Thyroid gland (tissue), 4 donors: ENCODE measurements at regions not wholly inside any gene's neighbourhood (a gene's known extent, or its start where the extent isn't known, plus 50 kb on each side); places are given as distances from the start of the nearest gene placed in this dataset.

Source experiments
- DNase-seq, 2 donors: peaks; one replicate each; pipeline ENCODE4 v3.0.0-alpha.2; 2019
- H3K27ac ChIP-seq, 3 donors: fragments of 200-600 bp; sonication (generic); 1 replicate in 2 of 3; 2 replicates in 1 of 3; pipeline ENCODE4 v1.5.1; 2016 to 2019; ENCODE audit warnings: mild to moderate bottlenecking in 1 of 3, moderate library complexity in 1 of 3
- H3K27me3 ChIP-seq: fragments of 200-600 bp; sonication (generic); one replicate; pipeline ENCODE4 v1.5.1; 2019
- H3K36me3 ChIP-seq, 2 donors: fragments of 200-600 bp; sonication (generic); one replicate each; pipeline ENCODE4 v1.5.1; 2016 to 2019
- H3K4me1 ChIP-seq, 2 donors: fragments of 200-600 bp; sonication (generic); one replicate each; pipeline ENCODE4 v1.5.1; 2017 to 2019
- H3K4me3 ChIP-seq, 3 donors: fragments of 200-600 bp; sonication (generic); replicated peaks in 1 of 3; 1 replicate in 2 of 3; 2 replicates in 1 of 3; pipeline ENCODE4 v1.5.1; 2016; ENCODE audit warnings: mild to moderate bottlenecking in 1 of 3
- H3K9me3 ChIP-seq: fragments of 200-600 bp; sonication (generic); one replicate; pipeline ENCODE4 v1.5.1; 2017
- CTCF ChIP-seq, 6 experiments: fragments of 200-600 bp in 3 of 6; fragments of 450-650 bp in 3 of 6; sonication (generic) in 3 of 6; IDR thresholded peaks; one replicate each; pipeline ENCODE4 v1.5.1; 2016 to 2019; ENCODE audit warnings: antibody characterized with exemption in 6 of 6, mild to moderate bottlenecking in 2 of 6, inconsistent platforms in 1 of 6, moderate library complexity in 1 of 6
- POLR2A ChIP-seq, 2 donors: fragments of 450-650 bp; IDR thresholded peaks; one replicate each; pipeline ENCODE4 v1.6.1; 2017; ENCODE audit warnings: antibody characterized with exemption in 2 of 2, mild to moderate bottlenecking in 2 of 2, moderate library complexity in 1 of 2
- WGBS, 2 donors: methylation state at CpG; one replicate each; pipeline ENCODE4 v1.1.5; 2017; 5-methylcytosine and 5-hydroxymethylcytosine counted together
- intact Hi-C: fragments of 100-400 bp; cut with DNase I; formaldehyde crosslinking; loops from one replicate; pipeline ENCODE4 v1.15.1; 2023

DNA sequence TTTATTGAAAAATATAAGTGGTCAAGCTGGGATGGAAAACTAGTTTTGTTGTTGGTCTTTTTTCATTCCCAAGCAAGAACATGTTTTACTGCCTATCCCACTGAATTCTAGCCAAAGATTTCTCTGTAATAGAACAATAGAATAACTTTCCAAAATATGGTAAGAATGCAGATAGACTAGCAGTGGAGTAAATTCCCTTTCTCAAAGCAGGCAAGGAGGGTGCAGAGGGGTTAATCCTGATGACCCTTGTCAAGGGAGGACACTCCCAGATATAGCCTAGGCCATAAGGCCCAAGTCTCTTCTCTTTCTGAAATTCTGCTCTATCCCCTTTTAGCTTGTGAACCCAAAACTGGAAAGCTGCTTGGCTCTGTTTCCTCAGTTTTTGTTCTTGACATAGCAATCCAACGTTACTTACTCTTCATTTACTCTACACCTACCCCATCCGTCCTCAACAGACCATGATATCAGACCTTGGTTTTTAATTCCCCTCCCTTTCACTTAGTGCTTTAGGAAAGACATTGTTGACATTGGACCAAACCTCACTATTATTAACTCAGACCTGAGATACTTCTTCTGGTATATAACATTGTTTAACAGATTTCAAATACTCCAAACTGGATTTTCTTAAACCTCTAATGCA is 453.6 kb upstream of the THBS1 start:
- no peaks in the 10 kb centered on the region for H3K9me3 ChIP-seq
- no peak for TF ChIP-seq CTCF (IDR thresholded peaks at IDR 0.05)
- no peak for TF ChIP-seq POLR2A (IDR thresholded peaks at IDR 0.05)
- no peaks in the 10 kb centered on the region for H3K36me3 ChIP-seq
- peaks cover 11% of the 10 kb centered on the region in 2 donors for H3K4me1 ChIP-seq
- H3K27ac ChIP-seq = no peak overlapping the region
- DNase-seq = no peak
- H3K4me3 ChIP-seq = no peak overlapping the region
- H3K27me3 ChIP-seq = no peaks in the 10 kb centered on the region
- 36 to 63% methylated on average over 2 of the region's 2 CpGs for WGBS, 2 donors
- intact Hi-C loops = no loop called here

GRCh38 chr15:39127925-39128617 is 452.8 kb upstream of the THBS1 start:
- no peak for TF ChIP-seq CTCF (IDR thresholded peaks at IDR 0.05)
- TF ChIP-seq POLR2A (IDR thresholded peaks at IDR 0.05) = no peak
- H3K27me3 ChIP-seq = no peaks in the 10 kb centered on the region
- 79 to 82% methylated on average over 2 of the region's 2 CpGs for WGBS, 2 donors
- peaks cover 11% of the 10 kb centered on the region in 2 donors for H3K4me1 ChIP-seq
- no peak overlapping the region for H3K4me3 ChIP-seq
- no peaks in the 10 kb centered on the region for H3K9me3 ChIP-seq
- no peak overlapping the region for H3K27ac ChIP-seq
- DNase-seq = no peak
- intact Hi-C loops = no loop called here
- H3K36me3 ChIP-seq = no peaks in the 10 kb centered on the region

DNA sequence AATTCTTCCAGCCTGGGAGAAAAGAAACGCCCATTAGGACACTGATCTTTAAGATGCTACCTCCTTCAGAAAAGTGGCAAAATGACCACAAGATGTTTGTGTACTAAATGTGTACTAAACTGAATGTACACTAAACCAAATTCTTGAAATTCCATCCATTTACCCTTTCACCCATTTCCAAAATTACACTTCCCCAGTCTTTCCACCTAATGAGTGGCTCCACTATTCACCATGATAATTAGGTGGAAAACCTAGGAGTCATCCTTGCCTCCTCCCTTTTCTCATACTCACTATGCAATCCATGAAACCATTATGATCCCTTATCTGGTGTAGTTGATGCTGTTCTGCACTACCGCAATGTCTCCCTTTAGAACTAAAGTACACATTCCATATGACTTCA is 452.1 kb upstream of the THBS1 start:
- Histone ChIP-seq H3K4me1 (peaks cover 11% of the 10 kb centered on the region in 2 donors), H3K36me3 (no peaks in the 10 kb centered on the region)
- no peak for TF ChIP-seq POLR2A (IDR thresholded peaks at IDR 0.05)
- TF ChIP-seq CTCF (IDR thresholded peaks at IDR 0.05) = no peak

DNA sequence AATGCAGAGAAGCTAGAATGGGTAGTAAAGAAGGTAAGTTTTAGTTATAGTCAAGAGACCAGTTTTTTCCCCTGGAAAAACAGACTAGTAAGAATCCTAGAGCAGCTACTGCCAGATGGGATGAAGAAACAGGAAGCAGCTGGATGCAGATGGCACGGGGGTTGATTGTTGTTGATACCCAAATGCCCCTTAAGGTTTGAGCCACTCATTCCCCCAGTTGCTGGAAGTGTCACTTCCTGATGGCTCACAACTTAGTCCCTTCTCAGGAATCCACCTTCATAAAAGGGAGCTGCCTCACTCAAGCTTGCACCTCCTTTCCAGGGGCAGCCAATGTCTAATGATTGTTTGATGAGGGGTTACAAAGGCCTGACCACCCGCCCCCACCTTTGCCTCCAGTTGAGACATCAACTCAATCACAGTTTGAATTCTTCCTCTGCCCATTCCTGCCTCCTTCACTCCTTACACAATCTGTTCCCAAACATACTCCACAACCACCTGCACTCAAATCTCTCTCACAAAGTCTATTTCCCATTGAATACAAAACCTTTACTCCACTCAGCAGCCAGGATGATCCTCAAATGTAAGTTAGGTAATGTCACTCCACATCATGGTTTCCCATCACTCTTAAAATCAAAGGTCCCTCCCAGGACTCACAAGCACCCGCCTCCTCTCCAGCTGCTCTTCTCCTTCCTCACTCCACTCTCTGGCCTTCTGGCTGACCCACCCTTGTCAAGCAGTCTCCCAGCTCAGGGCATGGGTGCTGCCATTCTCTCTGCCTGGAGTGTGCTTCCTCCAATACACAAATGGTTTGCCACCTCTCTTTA is 450.1 kb upstream of the THBS1 start:
- H3K27ac ChIP-seq = no peak overlapping the region
- no peak overlapping the region for H3K4me3 ChIP-seq
- peaks cover 8 to 11% of the 10 kb centered on the region in 2 donors for H3K4me1 ChIP-seq
- no peak for DNase-seq
- TF ChIP-seq CTCF (IDR thresholded peaks at IDR 0.05) (no peak), POLR2A (IDR thresholded peaks at IDR 0.05) (no peak)
- H3K27me3 ChIP-seq = no peaks in the 10 kb centered on the region
- H3K36me3 ChIP-seq = no peaks in the 10 kb centered on the region
- WGBS, 2 donors = 72 to 87% methylated on average over 3 of the region's 3 CpGs
- intact Hi-C loops = no loop called here
- H3K9me3 ChIP-seq = no peaks in the 10 kb centered on the region

More for the DNA sequence above, 452.1 kb upstream of the THBS1 start:
- 90 to 96% methylated on average over 2 of the region's 2 CpGs for WGBS, 2 donors
- H3K27ac ChIP-seq = no peak overlapping the region
- DNase-seq = no peak
- intact Hi-C loops = no loop called here
- no peaks in the 10 kb centered on the region for H3K27me3 ChIP-seq
- H3K9me3 ChIP-seq = no peaks in the 10 kb centered on the region
- H3K4me3 ChIP-seq = no peak overlapping the region
